HCT116 (cell line): ENCODE measurements at regions not wholly inside any gene's neighbourhood (a gene's known extent, or its start where the extent isn't known, plus 50 kb on each side); places are given as distances from the start of the nearest gene placed in this dataset.
"Not testable (repeated sequence)": the region's sequence is repeated elsewhere in the genome, so short reads cannot be mapped to it uniquely, and the experiment has no call there.

ENCODE experiments used
- ATAC-seq: fragments of 200-7000 bp; cut with Tn5 transposase; 2 replicates; pipeline ENCODE4 v1.9.1; 2020; ENCODE audit warnings: mild to moderate bottlenecking, moderate library complexity
- BruUV-seq: library from RNA; stranded (reverse); fragments of 400-500 nt; replicated peaks from 2 replicates; lab custom pipeline; 2021; lab: Mats Ljungman, UMichigan
- CTCF ChIA-PET: fragments of 300-600 bp; sonication (Branson Sonifier 250); formaldehyde crosslinking; loops from one replicate; lab custom pipeline; 2021; ENCODE audit warnings: antibody characterized with exemption; lab: Charles Lee
- POLR2A ChIA-PET: fragments of 300-600, 350-600 bp; sonication (Branson Sonifier 250); formaldehyde crosslinking; loops from one replicate; lab custom pipeline; 2021; ENCODE audit warnings: antibody characterized with exemption; lab: Charles Lee
- RAD21 ChIA-PET, 2 experiments: fragments of 300-600 bp; sonication (Branson Sonifier 250); formaldehyde crosslinking; loops; one replicate each; lab custom pipeline; 2023; ENCODE audit warnings: low total read pairs in 2 of 2; ENCODE audit not compliant: uncharacterized antibody in 2 of 2, unreplicated experiment in 2 of 2, low non-redundant PET in 1 of 2; lab: Charles Lee
- DNase-seq: peaks from one replicate; pipeline ENCODE4 v3.0.0-alpha.2; 2010; ENCODE audit warnings: low read depth, low spot score
- H2AFZ ChIP-seq: fragments of 200-600 bp; shearing (Covaris generic), sonication (generic); 2 replicates; pipeline ENCODE4 v1.6.1; 2017; ENCODE audit warnings: low read depth, mixed run types, mixed read lengths, antibody characterized with exemption, low read length; ENCODE audit not compliant: poor library complexity, severe bottlenecking
- H3K27ac ChIP-seq: 2 replicates; pipeline ENCODE4 v1.5.1; 2012; ENCODE audit warnings: low read depth, low read length
- H3K27me3 ChIP-seq: fragments of 200-600 bp; sonication (generic); 2 replicates; pipeline ENCODE4 v1.6.1; 2016; ENCODE audit warnings: mixed run types, low read length, mixed read lengths; ENCODE audit not compliant: insufficient read depth
- H3K36me3 ChIP-seq, 2 experiments: fragments of 200-500 bp in 1 of 2; fragments of 200-600 bp in 1 of 2; sonication (Bioruptor generic) in 1 of 2; sonication (generic) in 1 of 2; 2 replicates each; pipeline versions ENCODE4 v1.5.1 to v1.6.1; 2014 to 2016; ENCODE audit warnings: low read length in 2 of 2, inconsistent platforms in 1 of 2, mixed read lengths in 1 of 2, mixed run types in 1 of 2; ENCODE audit not compliant: insufficient read depth in 2 of 2, control insufficient read depth in 1 of 2
- H3K4me1 ChIP-seq, 2 experiments: fragments of 200-600 bp in 1 of 2; sonication (generic) in 1 of 2; 2 replicates each; pipeline versions ENCODE4 v1.5.1 to v1.6.1; 2012 to 2017; ENCODE audit warnings: low read length in 2 of 2, inconsistent platforms in 1 of 2, mild to moderate bottlenecking in 1 of 2, mixed read lengths in 1 of 2, mixed run types in 1 of 2, moderate library complexity in 1 of 2; ENCODE audit not compliant: insufficient read depth in 2 of 2, control insufficient read depth in 1 of 2
- H3K4me2 ChIP-seq: fragments of 200-600 bp; sonication (generic); 2 replicates; pipeline ENCODE4 v1.6.1; 2017; ENCODE audit warnings: mixed run types, low read length, mixed read lengths
- H3K4me3 ChIP-seq, 2 experiments: fragments of 200-600 bp in 1 of 2; sonication (generic) in 1 of 2; replicated peaks in 1 of 2; 2 replicates each; pipeline ENCODE4 v1.5.1; 2011 to 2016; ENCODE audit warnings: low read length in 2 of 2, control low read depth in 1 of 2, low read depth in 1 of 2, mild to moderate bottlenecking in 1 of 2, mixed read lengths in 1 of 2, mixed run types in 1 of 2
- H3K79me2 ChIP-seq: fragments of 200-600 bp; sonication (generic); 2 replicates; pipeline ENCODE4 v1.6.1; 2017; ENCODE audit warnings: mild to moderate bottlenecking, mixed run types, low read length, moderate library complexity, mixed read lengths; ENCODE audit not compliant: insufficient read depth
- H3K9ac ChIP-seq: fragments of 200-600 bp; sonication (generic); 2 replicates; pipeline ENCODE4 v1.6.1; 2016; ENCODE audit warnings: low read length, mixed read lengths
- H3K9me2 ChIP-seq: fragments of 200-600 bp; sonication (generic), shearing (Covaris generic); 2 replicates; pipeline ENCODE4 v1.6.1; 2017; ENCODE audit warnings: mixed run types, mild to moderate bottlenecking, moderate library complexity; ENCODE audit not compliant: insufficient read depth
- H3K9me3 ChIP-seq, 2 experiments: fragments of 200-500 bp in 1 of 2; fragments of 200-600 bp in 1 of 2; sonication (Bioruptor generic) in 1 of 2; sonication (generic) in 1 of 2; 2 replicates each; pipeline ENCODE4 v1.6.1; 2014 to 2017; ENCODE audit warnings: low read length in 2 of 2, mixed read lengths in 2 of 2, inconsistent platforms in 1 of 2, low read depth in 1 of 2, mild to moderate bottlenecking in 1 of 2, mixed run types in 1 of 2, moderate library complexity in 1 of 2; ENCODE audit not compliant: control insufficient read depth in 1 of 2, insufficient read depth in 1 of 2
- H4K20me1 ChIP-seq: fragments of 200-600 bp; sonication (generic), shearing (Covaris generic); 2 replicates; pipeline ENCODE4 v1.6.1; 2017; ENCODE audit warnings: mixed run types, mild to moderate bottlenecking, moderate library complexity; ENCODE audit not compliant: insufficient read depth
- EGR1 ChIP-seq: IDR thresholded peaks from 2 replicates; pipeline ENCODE4 v1.6.1; 2012; ENCODE audit warnings: low read depth
- POLR2A ChIP-seq: IDR thresholded peaks from 2 replicates; pipeline ENCODE4 v1.7.0; 2011; ENCODE audit warnings: borderline replicate concordance; ENCODE audit not compliant: insufficient read depth, insufficient read length; ENCODE audit errors: extremely low read depth
- SIN3A ChIP-seq: IDR thresholded peaks from 2 replicates; pipeline ENCODE4 v1.6.1; 2012; ENCODE audit warnings: low read depth
- SP1 ChIP-seq: IDR thresholded peaks from 2 replicates; pipeline ENCODE4 v1.6.1; 2012; ENCODE audit warnings: low read depth
- TCF7L2 ChIP-seq: IDR thresholded peaks from 2 replicates; pipeline ENCODE4 v1.7.0; 2011; ENCODE audit warnings: borderline replicate concordance, inconsistent platforms; ENCODE audit not compliant: insufficient read depth, insufficient read length; ENCODE audit errors: extremely low read depth
- ZFX ChIP-seq: fragments of 450-650 bp; IDR thresholded peaks from 2 replicates; pipeline ENCODE4 v1.6.1; 2017
- intact Hi-C: fragments of 100-400 bp; cut with micrococcal nuclease; formaldehyde crosslinking; loops from 2 replicates; pipeline ENCODE4 v1.10.0; 2022
- TF ChIP-seq, protein P1 (sequence below), 3 experiments: fragments of 200-600 bp in 1 of 3; sonication (generic) in 1 of 3; IDR thresholded peaks in 2 of 3; conservative IDR thresholded peaks in 1 of 3; 2 replicates each; pipeline ENCODE4 v1.5.1; 2012 to 2017; ENCODE audit warnings: low read depth in 2 of 3, low read length in 2 of 3, antibody characterized with exemption in 1 of 3, borderline replicate concordance in 1 of 3, control low read depth in 1 of 3, mild to moderate bottlenecking in 1 of 3, mixed read lengths in 1 of 3, mixed run types in 1 of 3, moderate library complexity in 1 of 3; ENCODE audit not compliant: insufficient read depth in 1 of 3
- TF ChIP-seq, protein P2 (sequence below): IDR thresholded peaks from 2 replicates; pipeline ENCODE4 v1.6.1; 2011; ENCODE audit warnings: mild to moderate bottlenecking, low read length, moderate library complexity; ENCODE audit not compliant: insufficient replicate concordance; ENCODE audit errors: extremely low read depth

DNA sequence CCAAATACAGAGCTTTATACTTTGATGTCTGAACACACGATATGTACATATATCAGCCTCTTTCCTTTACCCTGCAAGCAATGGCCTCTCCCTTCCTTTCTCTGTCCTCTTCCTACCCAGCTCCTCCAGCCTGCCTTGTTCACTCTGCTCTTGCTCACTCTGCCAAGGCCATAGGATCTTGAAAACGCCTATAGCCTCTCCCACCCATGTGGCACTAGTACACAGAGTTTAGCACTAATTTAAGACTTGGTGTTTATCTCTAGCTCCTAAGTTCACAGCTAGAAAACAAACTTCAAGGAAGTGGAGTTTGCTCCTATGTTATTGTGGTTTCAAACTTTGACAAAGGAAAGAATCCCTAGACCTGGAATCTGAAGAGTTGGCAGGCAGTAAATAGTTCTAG lies 225.0 kb upstream of the RUNX1 start:
- Histone ChIP-seq H3K9me2 (no peaks in the 10 kb centered on the region), H4K20me1 (no peaks in the 10 kb centered on the region), H3K9ac (no peak overlapping the region), H3K4me3 (no peak overlapping the region), H3K27me3 (no peaks in the 10 kb centered on the region), H3K4me1 (peaks cover 2 to 9% of the 10 kb centered on the region in 2 experiments; a peak in 2 of 4 replicates), H3K9me3 (no peaks in the 10 kb centered on the region), H3K27ac (no peak overlapping the region), H2AFZ (no peak overlapping the region), H3K36me3 (no peaks in the 10 kb centered on the region), H3K4me2 (no peak overlapping the region), H3K79me2 (no peaks in the 10 kb centered on the region)
- intact Hi-C loops: no loop called here
- POLR2A ChIA-PET: no interaction called here
- DNase-seq (no peak), ATAC-seq (no peak)
- RAD21 ChIA-PET: no interaction called here
- BruUV-seq: no TSS peak
- CTCF ChIA-PET: no interaction called here
- no peak for TF ChIP-seq SIN3A

DNA sequence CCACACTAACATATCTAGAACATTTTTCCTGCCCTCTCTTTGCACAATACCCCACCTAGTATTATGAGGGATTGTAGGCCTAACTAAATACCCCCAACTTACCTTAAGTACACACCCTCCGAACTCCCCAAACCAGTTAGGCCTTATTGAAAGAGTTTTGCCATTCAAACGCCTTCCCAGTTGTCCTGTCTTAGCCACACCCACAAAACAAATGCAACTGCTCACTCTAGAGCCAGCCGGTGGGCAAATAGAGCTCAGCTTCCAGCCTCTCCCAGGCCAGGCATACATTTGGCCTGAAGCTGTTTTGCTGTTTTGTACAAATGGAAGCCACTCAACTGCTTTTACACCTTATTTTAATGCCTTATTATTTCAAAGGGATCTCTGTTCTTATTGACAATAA lies 224.2 kb upstream of the RUNX1 start:
- Histone ChIP-seq H3K9me2 (no peaks in the 10 kb centered on the region), H3K4me3 (no peak overlapping the region), H3K4me1 (peaks cover 2 to 9% of the 10 kb centered on the region in 2 experiments; a peak in 2 of 4 replicates), H3K27ac (no peak overlapping the region), H2AFZ (no peak overlapping the region), H4K20me1 (no peaks in the 10 kb centered on the region), H3K9ac (no peak overlapping the region), H3K9me3 (no peaks in the 10 kb centered on the region), H3K79me2 (no peaks in the 10 kb centered on the region), H3K4me2 (peak overlapping the region; percentile 4; the same call in 1 of the 2 replicates), H3K27me3 (no peaks in the 10 kb centered on the region), H3K36me3 (no peaks in the 10 kb centered on the region)
- DNase-seq: no peak
- ChIA-PET RAD21 (no interaction called here), POLR2A (no interaction called here), CTCF (no interaction called here)
- peak; percentile 54 for ATAC-seq
- TF ChIP-seq, protein P1, sequence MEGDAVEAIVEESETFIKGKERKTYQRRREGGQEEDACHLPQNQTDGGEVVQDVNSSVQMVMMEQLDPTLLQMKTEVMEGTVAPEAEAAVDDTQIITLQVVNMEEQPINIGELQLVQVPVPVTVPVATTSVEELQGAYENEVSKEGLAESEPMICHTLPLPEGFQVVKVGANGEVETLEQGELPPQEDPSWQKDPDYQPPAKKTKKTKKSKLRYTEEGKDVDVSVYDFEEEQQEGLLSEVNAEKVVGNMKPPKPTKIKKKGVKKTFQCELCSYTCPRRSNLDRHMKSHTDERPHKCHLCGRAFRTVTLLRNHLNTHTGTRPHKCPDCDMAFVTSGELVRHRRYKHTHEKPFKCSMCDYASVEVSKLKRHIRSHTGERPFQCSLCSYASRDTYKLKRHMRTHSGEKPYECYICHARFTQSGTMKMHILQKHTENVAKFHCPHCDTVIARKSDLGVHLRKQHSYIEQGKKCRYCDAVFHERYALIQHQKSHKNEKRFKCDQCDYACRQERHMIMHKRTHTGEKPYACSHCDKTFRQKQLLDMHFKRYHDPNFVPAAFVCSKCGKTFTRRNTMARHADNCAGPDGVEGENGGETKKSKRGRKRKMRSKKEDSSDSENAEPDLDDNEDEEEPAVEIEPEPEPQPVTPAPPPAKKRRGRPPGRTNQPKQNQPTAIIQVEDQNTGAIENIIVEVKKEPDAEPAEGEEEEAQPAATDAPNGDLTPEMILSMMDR (IDR thresholded peaks at IDR 0.05 in 2 of 3, conservative IDR thresholded peaks at IDR 0.05 in 1 of 3; ENCODE audit: borderline replicate concordance in 1 of 3, insufficient read depth in 1 of 3, low read depth in 2 of 3, low read length in 2 of 3): no peak
- TF ChIP-seq POLR2A (no peak), SIN3A (no peak), EGR1 (no peak), SP1 (no peak), ZFX (no peak), TCF7L2 (no peak)
- TF ChIP-seq, protein P2, sequence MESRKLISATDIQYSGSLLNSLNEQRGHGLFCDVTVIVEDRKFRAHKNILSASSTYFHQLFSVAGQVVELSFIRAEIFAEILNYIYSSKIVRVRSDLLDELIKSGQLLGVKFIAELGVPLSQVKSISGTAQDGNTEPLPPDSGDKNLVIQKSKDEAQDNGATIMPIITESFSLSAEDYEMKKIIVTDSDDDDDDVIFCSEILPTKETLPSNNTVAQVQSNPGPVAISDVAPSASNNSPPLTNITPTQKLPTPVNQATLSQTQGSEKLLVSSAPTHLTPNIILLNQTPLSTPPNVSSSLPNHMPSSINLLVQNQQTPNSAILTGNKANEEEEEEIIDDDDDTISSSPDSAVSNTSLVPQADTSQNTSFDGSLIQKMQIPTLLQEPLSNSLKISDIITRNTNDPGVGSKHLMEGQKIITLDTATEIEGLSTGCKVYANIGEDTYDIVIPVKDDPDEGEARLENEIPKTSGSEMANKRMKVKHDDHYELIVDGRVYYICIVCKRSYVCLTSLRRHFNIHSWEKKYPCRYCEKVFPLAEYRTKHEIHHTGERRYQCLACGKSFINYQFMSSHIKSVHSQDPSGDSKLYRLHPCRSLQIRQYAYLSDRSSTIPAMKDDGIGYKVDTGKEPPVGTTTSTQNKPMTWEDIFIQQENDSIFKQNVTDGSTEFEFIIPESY: no peak
- BruUV-seq: no TSS peak
- intact Hi-C loops: no loop called here

DNA sequence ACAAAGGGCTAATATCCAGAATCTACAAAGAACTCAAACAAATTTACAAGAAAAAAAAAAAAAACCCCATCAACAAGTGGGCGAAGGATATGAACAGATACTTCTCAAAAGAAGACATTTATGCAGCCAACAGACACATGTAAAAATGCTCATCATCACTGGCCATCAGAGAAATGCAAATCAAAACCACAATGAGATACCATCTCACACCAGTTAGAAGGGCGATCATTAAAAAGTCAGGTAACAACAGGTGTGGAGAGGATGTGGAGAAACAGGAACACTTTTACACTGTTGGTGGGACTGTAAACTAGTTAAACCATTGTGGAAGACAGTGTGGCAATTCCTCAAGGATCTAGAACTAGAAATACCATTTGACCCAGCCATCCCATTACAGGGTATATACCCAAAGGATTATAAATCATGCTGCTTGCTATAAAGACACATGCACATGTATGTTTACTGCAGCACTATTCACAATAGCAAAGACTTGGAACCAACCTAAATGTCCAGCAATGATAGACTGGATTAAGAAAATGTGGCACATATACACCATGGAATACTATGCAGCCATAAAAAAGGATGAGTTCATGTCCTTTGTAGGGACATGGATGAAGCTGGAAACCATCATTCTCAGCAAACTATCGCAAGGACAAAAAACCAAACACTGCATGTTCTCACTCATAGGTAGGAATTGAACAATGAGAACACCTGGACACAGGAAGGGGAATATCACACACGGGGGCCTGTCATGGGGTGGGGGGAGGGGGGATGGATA lies 222.4 kb upstream of the RUNX1 start:
- H3K4me2 ChIP-seq, DNase-seq, H3K27me3 ChIP-seq, H3K9me2 ChIP-seq, H3K79me2 ChIP-seq, POLR2A ChIA-PET, H3K9ac ChIP-seq, BruUV-seq, H3K9me3 ChIP-seq, H4K20me1 ChIP-seq, RAD21 ChIA-PET, CTCF ChIA-PET, H3K36me3 ChIP-seq, H3K4me3 ChIP-seq, H3K27ac ChIP-seq, ATAC-seq, H2AFZ ChIP-seq, intact Hi-C loops: not testable (repeated sequence)
- peaks cover 1 to 14% of the 10 kb centered on the region in 2 experiments; a peak in 3 of 4 replicates for H3K4me1 ChIP-seq
